ENCODE measurements at regions not wholly inside any gene's neighbourhood (a gene's known extent, or its start where the extent isn't known, plus 50 kb on each side); places are given as distances from the start of the nearest gene placed in this dataset.

DNA sequence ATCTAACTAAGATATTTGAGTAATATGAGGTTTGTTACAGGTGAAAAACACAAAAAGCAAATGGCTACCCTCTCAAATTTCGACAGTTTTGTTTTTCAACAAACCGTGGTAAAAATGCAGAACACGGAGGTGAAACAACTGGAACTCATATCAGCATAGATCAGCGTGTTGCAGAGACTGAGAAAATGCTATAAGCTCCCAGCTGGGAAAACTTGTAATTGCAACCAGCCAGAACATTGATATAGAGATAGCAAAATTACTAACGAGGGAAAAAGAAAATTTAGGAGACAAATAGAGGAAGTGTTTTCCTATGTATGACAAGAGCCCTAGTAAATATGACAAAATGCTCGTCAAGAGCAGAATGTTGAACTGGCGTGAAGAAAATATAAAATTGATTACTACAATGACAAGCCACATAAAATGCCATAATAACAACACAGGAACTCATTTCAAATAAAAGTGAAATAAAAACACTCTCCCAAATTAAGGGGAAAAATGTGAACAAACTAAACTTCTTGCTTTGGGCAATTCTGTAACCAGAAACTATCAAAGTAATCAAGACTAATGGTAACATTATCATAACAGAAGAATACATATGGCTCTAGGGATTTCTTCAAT lies 1989.8 kb downstream of the EFNA5 start:
- H3K4me3 Mint-ChIP-seq = no peak overlapping the region
- TF ChIP-seq, protein P1, sequence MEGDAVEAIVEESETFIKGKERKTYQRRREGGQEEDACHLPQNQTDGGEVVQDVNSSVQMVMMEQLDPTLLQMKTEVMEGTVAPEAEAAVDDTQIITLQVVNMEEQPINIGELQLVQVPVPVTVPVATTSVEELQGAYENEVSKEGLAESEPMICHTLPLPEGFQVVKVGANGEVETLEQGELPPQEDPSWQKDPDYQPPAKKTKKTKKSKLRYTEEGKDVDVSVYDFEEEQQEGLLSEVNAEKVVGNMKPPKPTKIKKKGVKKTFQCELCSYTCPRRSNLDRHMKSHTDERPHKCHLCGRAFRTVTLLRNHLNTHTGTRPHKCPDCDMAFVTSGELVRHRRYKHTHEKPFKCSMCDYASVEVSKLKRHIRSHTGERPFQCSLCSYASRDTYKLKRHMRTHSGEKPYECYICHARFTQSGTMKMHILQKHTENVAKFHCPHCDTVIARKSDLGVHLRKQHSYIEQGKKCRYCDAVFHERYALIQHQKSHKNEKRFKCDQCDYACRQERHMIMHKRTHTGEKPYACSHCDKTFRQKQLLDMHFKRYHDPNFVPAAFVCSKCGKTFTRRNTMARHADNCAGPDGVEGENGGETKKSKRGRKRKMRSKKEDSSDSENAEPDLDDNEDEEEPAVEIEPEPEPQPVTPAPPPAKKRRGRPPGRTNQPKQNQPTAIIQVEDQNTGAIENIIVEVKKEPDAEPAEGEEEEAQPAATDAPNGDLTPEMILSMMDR (IDR thresholded peaks at IDR 0.05) = no peak
- no peaks in the 10 kb centered on the region for H3K4me1 Mint-ChIP-seq
- no peaks in the 10 kb centered on the region for H3K27me3 Mint-ChIP-seq
- ChIA-PET CTCF (no interaction called here), POLR2A (no interaction called here)
- no peaks in the 10 kb centered on the region for H3K36me3 Mint-ChIP-seq (ENCODE audit: low read depth)
- H3K9me3 Mint-ChIP-seq = peaks cover 6% of the 10 kb centered on the region
- DNase-seq (no peak), ATAC-seq (ENCODE audit: low read depth) (no peak)
- intact Hi-C loops (cut with micrococcal nuclease) = no loop called here
- H3K27ac Mint-ChIP-seq = no peak overlapping the region

DNA sequence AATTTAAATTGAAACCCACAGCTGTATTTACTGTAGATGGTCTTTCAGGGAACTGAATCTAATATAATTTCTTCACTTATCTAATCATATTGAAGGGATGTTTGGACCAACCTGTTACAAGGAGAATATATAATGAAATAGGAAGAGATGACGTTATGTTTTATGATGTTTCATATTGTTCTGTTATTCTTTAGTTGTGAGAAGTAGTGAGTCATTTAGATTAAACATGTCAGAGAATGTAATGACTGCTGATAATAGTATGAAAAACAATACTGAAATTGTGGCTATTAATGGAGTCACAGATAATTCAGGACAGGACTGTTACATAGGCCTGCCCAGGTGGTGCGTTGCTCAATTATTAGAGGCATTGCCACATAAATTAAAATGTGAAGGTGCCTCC lies 1993.4 kb downstream of the EFNA5 start:
- intact Hi-C loops (cut with micrococcal nuclease) = no loop called here
- ChIA-PET POLR2A (no interaction called here), CTCF (no interaction called here)
- H3K36me3 Mint-ChIP-seq (ENCODE audit: low read depth) = no peaks in the 10 kb centered on the region
- DNase-seq = no peak
- H3K4me1 Mint-ChIP-seq = no peaks in the 10 kb centered on the region
- H3K27ac Mint-ChIP-seq = no peak overlapping the region
- peaks cover 4% of the 10 kb centered on the region for H3K9me3 Mint-ChIP-seq
- H3K27me3 Mint-ChIP-seq = no peaks in the 10 kb centered on the region
- no peak for ATAC-seq (ENCODE audit: low read depth)
- TF ChIP-seq, protein P1 (IDR thresholded peaks at IDR 0.05) = no peak
- H3K4me3 Mint-ChIP-seq = no peak overlapping the region

DNA sequence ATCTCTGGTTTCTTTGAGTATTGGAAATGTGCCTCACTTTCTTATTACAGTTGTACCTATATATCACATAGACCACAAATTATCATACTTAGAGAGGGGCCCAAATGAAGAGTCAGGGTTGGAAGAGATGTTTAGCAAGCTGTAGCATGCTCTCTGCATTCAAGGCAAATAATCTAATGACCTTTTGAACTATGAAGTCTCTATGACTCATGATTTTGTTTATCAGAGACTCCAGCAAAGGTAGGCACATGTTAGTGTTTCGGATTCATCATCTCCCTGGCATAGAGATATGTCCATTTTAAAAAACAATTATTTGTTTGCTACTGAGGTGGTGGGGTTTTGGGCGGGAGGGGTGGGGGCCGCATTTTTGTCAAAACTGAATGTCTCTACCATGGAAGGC lies 2000.1 kb downstream of the EFNA5 start:
- ChIA-PET POLR2A (no interaction called here), CTCF (no interaction called here)
- H3K4me1 Mint-ChIP-seq = no peaks in the 10 kb centered on the region
- peaks cover 3% of the 10 kb centered on the region for H3K9me3 Mint-ChIP-seq
- TF ChIP-seq, protein P1 (IDR thresholded peaks at IDR 0.05) = no peak
- no peak overlapping the region for H3K4me3 Mint-ChIP-seq
- H3K27me3 Mint-ChIP-seq = no peaks in the 10 kb centered on the region
- no peaks in the 10 kb centered on the region for H3K36me3 Mint-ChIP-seq (ENCODE audit: low read depth)
- no peak for ATAC-seq (ENCODE audit: low read depth)
- no peak for DNase-seq
- no peak overlapping the region for H3K27ac Mint-ChIP-seq
- intact Hi-C loops (cut with micrococcal nuclease) = no loop called here

DNA sequence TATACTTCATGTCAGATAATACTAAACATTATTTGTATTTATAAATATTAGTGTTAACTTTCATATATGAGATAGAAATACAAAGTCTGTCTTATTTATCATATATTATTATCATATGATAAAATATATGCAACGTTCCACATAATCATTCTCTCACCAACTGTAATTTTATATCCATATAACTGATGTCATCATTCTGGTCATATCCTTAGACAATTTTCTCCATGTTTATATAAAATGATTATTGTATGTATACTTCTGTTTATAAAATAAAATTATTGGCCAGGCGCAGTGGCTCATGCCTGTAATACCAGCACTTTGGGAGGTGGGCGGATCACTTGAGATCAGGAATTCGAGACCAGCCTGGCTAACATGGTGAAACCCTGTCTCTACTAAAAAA lies 2007.1 kb downstream of the EFNA5 start:
- Mint-ChIP-seq H3K4me1 (no peaks in the 10 kb centered on the region), H3K27me3 (no peaks in the 10 kb centered on the region), H3K27ac (no peak overlapping the region), H3K36me3 (ENCODE audit: low read depth) (no peaks in the 10 kb centered on the region), H3K4me3 (no peak overlapping the region), H3K9me3 (peaks cover 3% of the 10 kb centered on the region)
- no peak for ATAC-seq (ENCODE audit: low read depth)
- POLR2A ChIA-PET = no interaction called here
- DNase-seq = no peak
- CTCF ChIA-PET = no interaction called here
- TF ChIP-seq, protein P1 (IDR thresholded peaks at IDR 0.05) = no peak
- intact Hi-C loops (cut with micrococcal nuclease) = no loop called here

DNA sequence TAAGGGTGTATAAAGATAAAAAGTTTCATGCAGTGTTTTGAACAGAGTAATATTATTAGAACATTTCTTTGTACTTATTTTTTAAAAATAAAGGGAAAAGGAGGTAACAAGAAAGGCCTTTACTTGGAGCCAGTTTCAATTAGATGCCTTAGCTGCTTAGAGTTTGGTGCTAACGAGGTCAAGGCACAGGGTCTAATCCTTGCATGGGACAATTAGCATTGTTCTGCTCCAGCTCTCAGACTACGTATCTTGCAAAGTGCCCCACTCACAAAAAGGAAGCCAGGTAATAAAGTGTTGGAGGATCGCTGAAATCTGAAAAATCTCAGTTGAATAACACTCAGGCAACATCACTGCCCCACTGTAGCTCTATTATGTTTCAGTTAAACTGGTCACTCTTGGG lies 2011.3 kb downstream of the EFNA5 start:
- ChIA-PET CTCF (no interaction called here), POLR2A (no interaction called here)
- no peak overlapping the region for H3K4me3 Mint-ChIP-seq
- H3K4me1 Mint-ChIP-seq = no peaks in the 10 kb centered on the region
- DNase-seq (no peak), ATAC-seq (ENCODE audit: low read depth) (no peak)
- no peaks in the 10 kb centered on the region for H3K36me3 Mint-ChIP-seq (ENCODE audit: low read depth)
- TF ChIP-seq, protein P1 (IDR thresholded peaks at IDR 0.05) = no peak
- H3K9me3 Mint-ChIP-seq = no peaks in the 10 kb centered on the region
- intact Hi-C loops (cut with micrococcal nuclease) = no loop called here
- H3K27me3 Mint-ChIP-seq = no peaks in the 10 kb centered on the region
- no peak overlapping the region for H3K27ac Mint-ChIP-seq

All from activated B cell treated with CpG ODN at 0.5 μM for 24 hours (primary cell).